ENCODE measurements at regions not wholly inside any gene's neighbourhood (a gene's known extent, or its start where the extent isn't known, plus 50 kb on each side); places are given as distances from the start of the nearest gene placed in this dataset.

- Mint-ChIP-seq H3K27me3 (ENCODE audit: unreplicated experiment) (no peaks in the 10 kb centered on the region), H3K9me3 (ENCODE audit: unreplicated experiment) (peaks cover 17% of the 10 kb centered on the region), H3K36me3 (ENCODE audit: unreplicated experiment) (no peaks in the 10 kb centered on the region), H3K4me1 (ENCODE audit: unreplicated experiment) (peaks cover 46% of the 10 kb centered on the region), H3K27ac (ENCODE audit: unreplicated experiment) (peak overlapping the region; percentile 53), H3K4me3 (ENCODE audit: unreplicated experiment) (no peak overlapping the region)
- TF ChIP-seq, protein P1, sequence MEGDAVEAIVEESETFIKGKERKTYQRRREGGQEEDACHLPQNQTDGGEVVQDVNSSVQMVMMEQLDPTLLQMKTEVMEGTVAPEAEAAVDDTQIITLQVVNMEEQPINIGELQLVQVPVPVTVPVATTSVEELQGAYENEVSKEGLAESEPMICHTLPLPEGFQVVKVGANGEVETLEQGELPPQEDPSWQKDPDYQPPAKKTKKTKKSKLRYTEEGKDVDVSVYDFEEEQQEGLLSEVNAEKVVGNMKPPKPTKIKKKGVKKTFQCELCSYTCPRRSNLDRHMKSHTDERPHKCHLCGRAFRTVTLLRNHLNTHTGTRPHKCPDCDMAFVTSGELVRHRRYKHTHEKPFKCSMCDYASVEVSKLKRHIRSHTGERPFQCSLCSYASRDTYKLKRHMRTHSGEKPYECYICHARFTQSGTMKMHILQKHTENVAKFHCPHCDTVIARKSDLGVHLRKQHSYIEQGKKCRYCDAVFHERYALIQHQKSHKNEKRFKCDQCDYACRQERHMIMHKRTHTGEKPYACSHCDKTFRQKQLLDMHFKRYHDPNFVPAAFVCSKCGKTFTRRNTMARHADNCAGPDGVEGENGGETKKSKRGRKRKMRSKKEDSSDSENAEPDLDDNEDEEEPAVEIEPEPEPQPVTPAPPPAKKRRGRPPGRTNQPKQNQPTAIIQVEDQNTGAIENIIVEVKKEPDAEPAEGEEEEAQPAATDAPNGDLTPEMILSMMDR (IDR thresholded peaks at IDR 0.05): no peak
- no peak for DNase-seq (ENCODE audit: extremely low spot score, unreplicated experiment)
Observed at GRCh38 chr11:128205796-128206195, 381.6 kb downstream of the ETS1 start.

DNA sequence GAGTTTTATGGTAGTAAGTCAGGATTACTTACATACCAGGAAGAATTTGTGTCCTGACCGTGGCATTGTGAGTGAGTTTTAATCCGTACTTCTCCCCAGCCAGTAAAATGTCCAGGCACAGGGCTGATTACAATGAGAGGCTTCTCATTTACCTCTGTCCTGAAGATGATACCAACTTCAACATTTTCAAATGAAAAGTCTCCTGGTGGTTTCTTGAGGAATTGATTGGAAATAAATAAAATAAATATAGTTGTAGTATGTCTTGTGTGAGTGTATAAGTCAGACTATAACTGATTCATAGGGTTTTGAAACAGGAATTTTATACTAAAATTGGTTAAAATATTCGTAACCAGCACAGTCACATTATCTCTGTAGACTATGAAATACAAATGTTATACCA is 382.5 kb downstream of the ETS1 start:
- Mint-ChIP-seq H3K36me3 (ENCODE audit: unreplicated experiment) (no peaks in the 10 kb centered on the region), H3K9me3 (ENCODE audit: unreplicated experiment) (peaks cover 17% of the 10 kb centered on the region), H3K27me3 (ENCODE audit: unreplicated experiment) (no peaks in the 10 kb centered on the region), H3K4me3 (ENCODE audit: unreplicated experiment) (no peak overlapping the region), H3K27ac (ENCODE audit: unreplicated experiment) (no peak overlapping the region), H3K4me1 (ENCODE audit: unreplicated experiment) (peaks cover 37% of the 10 kb centered on the region)
- no peak for DNase-seq (ENCODE audit: extremely low spot score, unreplicated experiment)
- TF ChIP-seq, protein P1 (IDR thresholded peaks at IDR 0.05): no peak

DNA sequence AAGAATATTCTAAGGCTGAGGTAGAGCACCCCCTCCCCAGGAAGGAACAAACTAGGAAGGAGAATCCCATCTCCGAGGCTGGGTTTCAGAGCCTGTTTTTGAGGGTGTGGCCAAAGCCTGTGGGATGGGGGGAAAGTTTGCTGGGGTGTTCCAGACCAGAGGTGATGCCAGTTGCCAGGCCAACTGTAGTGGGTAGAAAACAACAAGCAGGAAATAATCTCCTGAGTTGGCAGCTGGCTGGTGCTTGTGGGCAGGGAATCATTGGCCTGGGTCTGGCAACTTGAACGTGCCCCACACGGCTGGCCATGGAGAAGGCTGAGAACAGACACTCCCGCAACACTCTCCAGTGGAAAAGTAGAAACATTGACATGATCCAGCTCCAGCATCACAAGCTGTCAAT is 385.6 kb downstream of the ETS1 start:
- H3K4me1 Mint-ChIP-seq (ENCODE audit: unreplicated experiment): peaks cover 6% of the 10 kb centered on the region
- TF ChIP-seq, protein P1 (IDR thresholded peaks at IDR 0.05): no peak
- no peak overlapping the region for H3K4me3 Mint-ChIP-seq (ENCODE audit: unreplicated experiment)

DNA sequence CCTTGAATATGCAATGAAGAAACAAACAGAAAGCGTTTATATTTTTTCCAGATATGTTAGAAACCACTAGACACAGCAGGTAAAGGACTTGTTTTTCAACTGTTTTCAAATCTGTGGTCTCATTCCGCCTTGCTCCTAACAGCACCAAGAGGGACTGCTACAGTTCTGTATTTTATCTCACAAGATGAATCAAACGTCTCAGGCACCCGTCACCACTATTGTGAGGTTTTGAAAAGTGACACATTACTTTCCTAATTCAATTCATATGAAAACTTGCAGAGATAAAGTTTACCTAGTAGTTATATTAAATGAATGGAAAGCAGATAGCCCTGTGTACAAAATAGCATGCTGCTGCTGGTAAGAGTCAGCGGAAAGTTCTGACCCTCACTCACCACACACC is 386.3 kb downstream of the ETS1 start:
- H3K27me3 Mint-ChIP-seq (ENCODE audit: unreplicated experiment): no peaks in the 10 kb centered on the region
- H3K36me3 Mint-ChIP-seq (ENCODE audit: unreplicated experiment): no peaks in the 10 kb centered on the region
- H3K9me3 Mint-ChIP-seq (ENCODE audit: unreplicated experiment): peaks cover 6% of the 10 kb centered on the region

More for the DNA sequence above, 385.6 kb downstream of the ETS1 start:
- no peaks in the 10 kb centered on the region for H3K36me3 Mint-ChIP-seq (ENCODE audit: unreplicated experiment)
- no peak overlapping the region for H3K27ac Mint-ChIP-seq (ENCODE audit: unreplicated experiment)
- no peak for DNase-seq (ENCODE audit: extremely low spot score, unreplicated experiment)
- peaks cover 13% of the 10 kb centered on the region for H3K9me3 Mint-ChIP-seq (ENCODE audit: unreplicated experiment)
- no peaks in the 10 kb centered on the region for H3K27me3 Mint-ChIP-seq (ENCODE audit: unreplicated experiment)

GRCh38 chr11:128200467-128200866 is 386.9 kb downstream of the ETS1 start:
- Mint-ChIP-seq H3K27me3 (ENCODE audit: unreplicated experiment) (no peaks in the 10 kb centered on the region), H3K4me1 (ENCODE audit: unreplicated experiment) (peaks cover 2% of the 10 kb centered on the region), H3K27ac (ENCODE audit: unreplicated experiment) (no peak overlapping the region), H3K36me3 (ENCODE audit: unreplicated experiment) (no peaks in the 10 kb centered on the region), H3K9me3 (ENCODE audit: unreplicated experiment) (peaks cover 5% of the 10 kb centered on the region), H3K4me3 (ENCODE audit: unreplicated experiment) (no peak overlapping the region)
- DNase-seq (ENCODE audit: extremely low spot score, unreplicated experiment): no peak
- TF ChIP-seq, protein P1 (IDR thresholded peaks at IDR 0.05): no peak

More for the DNA sequence above, 386.3 kb downstream of the ETS1 start:
- Mint-ChIP-seq H3K27ac (ENCODE audit: unreplicated experiment) (no peak overlapping the region), H3K4me3 (ENCODE audit: unreplicated experiment) (no peak overlapping the region), H3K4me1 (ENCODE audit: unreplicated experiment) (peaks cover 2% of the 10 kb centered on the region)
- TF ChIP-seq, protein P1 (IDR thresholded peaks at IDR 0.05): no peak
- no peak for DNase-seq (ENCODE audit: extremely low spot score, unreplicated experiment)

Measured in osteocyte (in vitro differentiated cells).